Hepatocyte (in vitro differentiated cells): ENCODE measurements at regions not wholly inside any gene's neighbourhood (a gene's known extent, or its start where the extent isn't known, plus 50 kb on each side); places are given as distances from the start of the nearest gene placed in this dataset.

Experiments used
- DNase-seq: peaks from one replicate; pipeline ENCODE4 v3.0.0-alpha.2; 2016; ENCODE audit warnings: low spot score
- H2AFZ ChIP-seq: fragments of 200-600 bp; sonication (generic); 2 replicates; pipeline ENCODE4 v1.6.0; 2016; ENCODE audit warnings: antibody characterized with exemption, mild to moderate bottlenecking
- H3K27ac ChIP-seq: fragments of 200-600 bp; sonication (generic); 2 replicates; pipeline ENCODE4 v1.5.1; 2016; ENCODE audit warnings: mild to moderate bottlenecking
- H3K27me3 ChIP-seq: fragments of 200-600 bp; sonication (generic); 2 replicates; pipeline ENCODE4 v1.6.1; 2016
- H3K36me3 ChIP-seq: fragments of 200-600 bp; sonication (generic); replicated peaks from 2 replicates; pipeline ENCODE4 v1.5.1; 2016; ENCODE audit warnings: low read depth; ENCODE audit not compliant: insufficient read depth
- H3K4me1 ChIP-seq: fragments of 200-600 bp; sonication (generic); 2 replicates; pipeline ENCODE4 v1.5.1; 2016; ENCODE audit warnings: mild to moderate bottlenecking, moderate library complexity; ENCODE audit not compliant: insufficient read depth
- H3K4me2 ChIP-seq: fragments of 200-600 bp; sonication (generic); 2 replicates; pipeline ENCODE4 v1.6.0; 2016
- H3K4me3 ChIP-seq: fragments of 200-600 bp; sonication (generic); 2 replicates; pipeline ENCODE4 v1.5.1; 2016; ENCODE audit warnings: mild to moderate bottlenecking
- H3K79me2 ChIP-seq: fragments of 200-600 bp; sonication (generic); 2 replicates; pipeline ENCODE4 v1.6.0; 2017; ENCODE audit warnings: mild to moderate bottlenecking
- H3K9me2 ChIP-seq: fragments of 200-600 bp; sonication (generic); replicated peaks from 2 replicates; pipeline ENCODE4 v1.6.0; 2017; ENCODE audit warnings: mild to moderate bottlenecking; ENCODE audit not compliant: insufficient read depth
- H3K9me3 ChIP-seq: fragments of 200-600 bp; sonication (generic); 2 replicates; pipeline ENCODE4 v1.5.1; 2016; ENCODE audit warnings: low read depth, mild to moderate bottlenecking
- H4K20me1 ChIP-seq: fragments of 200-600 bp; sonication (generic); 2 replicates; pipeline ENCODE4 v1.6.0; 2016; ENCODE audit warnings: mild to moderate bottlenecking; ENCODE audit not compliant: insufficient read depth, poor library complexity, severe bottlenecking
- EZH2 ChIP-seq: fragments of 200-600 bp; sonication (generic); IDR thresholded peaks from 2 replicates; pipeline ENCODE4 v1.6.1; 2016; ENCODE audit warnings: antibody characterized with exemption, mild to moderate bottlenecking, borderline replicate concordance
- EZH2phosphoT487 ChIP-seq: fragments of 200-600 bp; sonication (generic); IDR thresholded peaks from one replicate; pipeline ENCODE4 v1.6.1; 2018; ENCODE audit warnings: antibody characterized with exemption, mild to moderate bottlenecking, low read depth, moderate library complexity; ENCODE audit not compliant: unreplicated experiment, severe bottlenecking
- WGBS: methylation state at CpG from one replicate; pipeline ENCODE4 v1.1.6; 2016; ENCODE audit warnings: low lambda C conversion rate; ENCODE audit errors: missing lambda C conversion rate; 5-methylcytosine and 5-hydroxymethylcytosine counted together
- TF ChIP-seq, protein P1 (sequence below): fragments of 200-600 bp; sonication (generic); IDR thresholded peaks from 2 replicates; pipeline ENCODE4 v1.5.1; 2016; ENCODE audit warnings: antibody characterized with exemption, mild to moderate bottlenecking; ENCODE audit not compliant: poor library complexity

DNA sequence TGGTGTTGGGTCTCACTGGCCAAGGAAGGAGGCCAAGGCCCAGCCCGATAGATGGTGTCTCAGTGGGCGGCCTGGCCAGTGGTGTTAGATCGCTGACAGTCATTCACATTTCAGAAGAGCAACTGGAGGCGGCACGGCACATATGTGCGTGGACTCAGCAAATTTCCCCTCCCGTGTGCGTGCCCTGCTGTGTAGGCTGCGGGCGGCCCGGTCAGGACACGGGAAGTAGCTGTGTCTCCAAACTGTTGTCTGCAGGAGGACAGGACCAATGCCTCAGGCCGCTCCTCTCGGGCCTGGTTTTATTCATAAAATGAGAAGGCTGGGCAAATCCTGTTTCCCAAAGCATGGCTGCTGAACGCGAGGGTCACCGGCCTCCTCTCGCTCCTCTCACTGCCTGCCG, 711.7 kb downstream of the BRD1 start:
- 95% methylated on average over 19 of the region's 19 CpGs for WGBS
- Histone ChIP-seq H2AFZ (no peak overlapping the region), H3K79me2 (no peaks in the 10 kb centered on the region), H3K9me3 (no peaks in the 10 kb centered on the region), H3K9me2 (no peaks in the 10 kb centered on the region), H3K4me1 (peaks cover 2% of the 10 kb centered on the region), H4K20me1 (no peaks in the 10 kb centered on the region), H3K4me3 (no peak overlapping the region), H3K4me2 (no peak overlapping the region), H3K27ac (no peak overlapping the region), H3K27me3 (no peaks in the 10 kb centered on the region), H3K36me3 (no peaks in the 10 kb centered on the region)
- no peak for DNase-seq
- TF ChIP-seq EZH2 (no peak), EZH2phosphoT487 (no peak)
- TF ChIP-seq, protein P1, sequence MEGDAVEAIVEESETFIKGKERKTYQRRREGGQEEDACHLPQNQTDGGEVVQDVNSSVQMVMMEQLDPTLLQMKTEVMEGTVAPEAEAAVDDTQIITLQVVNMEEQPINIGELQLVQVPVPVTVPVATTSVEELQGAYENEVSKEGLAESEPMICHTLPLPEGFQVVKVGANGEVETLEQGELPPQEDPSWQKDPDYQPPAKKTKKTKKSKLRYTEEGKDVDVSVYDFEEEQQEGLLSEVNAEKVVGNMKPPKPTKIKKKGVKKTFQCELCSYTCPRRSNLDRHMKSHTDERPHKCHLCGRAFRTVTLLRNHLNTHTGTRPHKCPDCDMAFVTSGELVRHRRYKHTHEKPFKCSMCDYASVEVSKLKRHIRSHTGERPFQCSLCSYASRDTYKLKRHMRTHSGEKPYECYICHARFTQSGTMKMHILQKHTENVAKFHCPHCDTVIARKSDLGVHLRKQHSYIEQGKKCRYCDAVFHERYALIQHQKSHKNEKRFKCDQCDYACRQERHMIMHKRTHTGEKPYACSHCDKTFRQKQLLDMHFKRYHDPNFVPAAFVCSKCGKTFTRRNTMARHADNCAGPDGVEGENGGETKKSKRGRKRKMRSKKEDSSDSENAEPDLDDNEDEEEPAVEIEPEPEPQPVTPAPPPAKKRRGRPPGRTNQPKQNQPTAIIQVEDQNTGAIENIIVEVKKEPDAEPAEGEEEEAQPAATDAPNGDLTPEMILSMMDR = no peak

DNA sequence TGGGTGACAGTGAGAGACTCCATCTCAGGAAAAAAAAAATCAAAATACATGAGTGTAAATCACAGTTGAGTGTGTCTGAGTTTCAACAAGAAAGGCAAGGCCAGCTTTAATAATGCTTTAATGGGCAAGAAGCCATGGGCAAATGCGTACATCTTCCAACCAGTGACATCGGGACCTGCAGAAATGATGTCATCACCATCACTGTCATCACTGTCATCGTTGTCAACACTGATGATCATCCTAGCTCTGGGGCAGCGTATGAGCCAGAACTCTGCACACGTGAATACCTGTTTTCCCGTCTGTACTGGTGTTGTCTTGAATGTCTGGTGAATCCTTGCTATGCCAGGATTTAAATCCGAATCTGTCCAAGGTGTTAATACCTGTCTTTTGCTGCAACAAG, 712.5 kb downstream of the BRD1 start:
- H3K9me3 ChIP-seq = no peaks in the 10 kb centered on the region
- no peaks in the 10 kb centered on the region for H3K79me2 ChIP-seq
- H3K4me3 ChIP-seq = no peak overlapping the region
- no peaks in the 10 kb centered on the region for H4K20me1 ChIP-seq
- no peak overlapping the region for H3K4me2 ChIP-seq
- H3K4me1 ChIP-seq = peaks cover 2% of the 10 kb centered on the region
- H3K36me3 ChIP-seq = no peaks in the 10 kb centered on the region
- no peak overlapping the region for H3K27ac ChIP-seq
- H2AFZ ChIP-seq = no peak overlapping the region
- TF ChIP-seq EZH2phosphoT487 (no peak), EZH2 (no peak)
- TF ChIP-seq, protein P1 = no peak
- H3K9me2 ChIP-seq = no peaks in the 10 kb centered on the region
- WGBS = 89% methylated on average over 7 of the region's 7 CpGs
- H3K27me3 ChIP-seq = no peaks in the 10 kb centered on the region
- DNase-seq = no peak

DNA sequence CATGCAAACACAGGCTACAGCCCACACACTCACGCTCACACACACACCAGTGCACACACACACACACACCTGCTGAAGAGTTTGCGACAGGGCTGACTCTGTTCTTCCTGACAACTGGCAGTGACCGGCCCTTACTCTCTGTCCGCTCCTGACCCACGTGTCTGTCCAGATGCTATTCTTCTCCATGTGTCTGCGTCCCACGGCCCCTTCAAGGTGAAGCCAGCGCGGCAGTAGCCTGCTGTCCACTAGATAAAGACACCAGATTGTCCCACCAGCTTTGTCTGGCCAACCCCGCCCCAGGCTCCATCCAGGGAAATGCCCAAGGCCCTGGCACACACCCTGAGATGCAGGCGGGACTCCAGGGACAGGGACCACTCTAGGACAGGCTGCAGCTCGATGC, 713.9 kb downstream of the BRD1 start:
- Histone ChIP-seq H3K4me3 (no peak overlapping the region), H2AFZ (no peak overlapping the region), H3K27ac (no peak overlapping the region), H3K4me1 (no peaks in the 10 kb centered on the region), H3K9me2 (no peaks in the 10 kb centered on the region), H3K79me2 (no peaks in the 10 kb centered on the region), H4K20me1 (no peaks in the 10 kb centered on the region), H3K36me3 (no peaks in the 10 kb centered on the region), H3K9me3 (no peaks in the 10 kb centered on the region), H3K27me3 (no peaks in the 10 kb centered on the region), H3K4me2 (no peak overlapping the region)
- 93% methylated on average over 12 of the region's 12 CpGs for whole genome bisulfite sequencing
- DNase-seq = no peak
- TF ChIP-seq EZH2 (no peak), EZH2phosphoT487 (no peak)
- TF ChIP-seq, protein P1 = no peak
